Stimulated activated CD8-positive, alpha-beta memory T cell treated with anti-CD3 and anti-CD28 coated beads, Interleukin-4, amount 100 ng/mL, for 4 hours (primary cell): ENCODE measurements at regions not wholly inside any gene's neighbourhood (a gene's known extent, or its start where the extent isn't known, plus 50 kb on each side); places are given as distances from the start of the nearest gene placed in this dataset.
"Not testable (repeated sequence)": the region's sequence is repeated elsewhere in the genome, so short reads cannot be mapped to it uniquely, and the experiment has no call there.

Experiments
- DNase-seq, 2 donors: peaks; one replicate each; pipeline ENCODE4 v3.0.0-alpha.2; 2020; ENCODE audit warnings: low read depth in 2 of 2, low spot score in 1 of 2

GRCh38 chr4:57194068-57194611 lies 84.0 kb upstream of the IGFBP7 start:
- DNase-seq = no peak

DNA sequence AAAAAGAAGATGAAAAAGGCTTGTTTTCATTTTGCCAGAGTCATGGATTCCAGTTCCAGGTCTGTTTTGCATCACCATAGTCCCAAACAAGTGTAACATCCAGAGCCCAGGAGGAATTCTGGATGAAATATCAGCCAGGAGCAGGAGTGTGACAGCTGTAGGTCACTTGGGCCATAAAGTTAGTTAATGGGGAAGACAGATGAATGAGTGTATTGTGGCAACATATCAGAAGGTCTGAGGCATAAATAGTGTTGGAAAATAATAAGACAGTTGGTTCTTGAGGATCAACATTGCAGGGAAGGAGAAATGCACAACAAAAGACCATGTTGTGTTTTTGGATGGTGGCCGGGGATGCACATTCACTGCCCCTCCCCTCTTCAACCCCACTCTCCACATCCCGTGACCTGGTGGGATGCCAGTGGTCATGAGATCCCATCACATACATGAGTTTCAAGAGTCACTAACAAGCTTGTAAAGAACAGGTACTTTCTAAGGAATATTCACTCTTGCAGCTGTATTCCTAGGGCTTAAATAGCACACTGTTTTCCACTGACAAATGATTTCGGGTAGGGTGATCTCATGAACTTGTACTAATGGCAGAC lies 83.1 kb upstream of the IGFBP7 start:
- DNase-seq = no peak

GRCh38 chr4:57191523-57192034 lies 81.4 kb upstream of the IGFBP7 start:
- DNase-seq = no peak

DNA sequence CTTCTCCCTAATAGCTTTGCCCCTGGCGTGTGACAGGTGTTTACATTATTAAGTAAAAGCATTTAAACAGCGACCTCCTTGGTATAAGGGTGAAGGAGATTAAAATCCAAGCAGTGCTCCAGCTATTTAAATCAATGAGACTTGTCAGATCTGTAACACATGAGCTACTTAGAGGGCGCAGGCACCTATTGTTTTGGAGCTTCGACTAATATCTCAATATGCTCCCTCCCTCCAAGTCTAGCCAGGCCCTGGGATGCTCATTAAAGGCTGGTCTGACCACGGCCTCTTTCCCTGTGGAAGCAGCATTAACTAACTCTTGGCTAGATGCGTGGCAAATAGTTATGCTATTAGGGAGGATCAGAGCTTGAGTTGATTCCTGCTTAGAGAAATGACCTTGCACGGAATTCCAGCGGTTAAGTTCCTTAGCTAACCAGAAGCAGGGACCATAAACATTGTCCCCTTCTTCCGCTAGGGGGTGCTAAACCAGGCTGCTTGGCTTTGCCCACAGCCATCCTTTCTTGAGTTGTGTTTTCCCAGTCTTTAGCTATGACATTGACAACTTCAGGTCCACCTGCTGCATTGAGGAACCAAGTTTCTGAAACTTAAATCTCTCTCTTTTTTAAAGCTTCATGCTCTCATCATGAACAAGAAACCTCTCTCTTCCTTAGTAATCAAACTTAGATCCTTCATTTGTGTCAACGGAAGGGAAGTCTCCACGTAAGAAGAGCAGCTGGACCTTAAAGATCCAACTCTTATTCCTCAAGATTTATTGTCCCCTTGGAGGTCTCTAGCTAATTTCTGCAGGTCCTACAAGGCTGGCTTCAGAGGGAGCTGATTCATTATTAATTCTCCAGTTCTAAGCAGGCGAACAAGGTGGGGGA lies 80.7 kb upstream of the IGFBP7 start:
- DNase-seq = no peak

GRCh38 chr4:57187246-57187645 lies 77.1 kb upstream of the IGFBP7 start:
- no peak for DNase-seq

DNA sequence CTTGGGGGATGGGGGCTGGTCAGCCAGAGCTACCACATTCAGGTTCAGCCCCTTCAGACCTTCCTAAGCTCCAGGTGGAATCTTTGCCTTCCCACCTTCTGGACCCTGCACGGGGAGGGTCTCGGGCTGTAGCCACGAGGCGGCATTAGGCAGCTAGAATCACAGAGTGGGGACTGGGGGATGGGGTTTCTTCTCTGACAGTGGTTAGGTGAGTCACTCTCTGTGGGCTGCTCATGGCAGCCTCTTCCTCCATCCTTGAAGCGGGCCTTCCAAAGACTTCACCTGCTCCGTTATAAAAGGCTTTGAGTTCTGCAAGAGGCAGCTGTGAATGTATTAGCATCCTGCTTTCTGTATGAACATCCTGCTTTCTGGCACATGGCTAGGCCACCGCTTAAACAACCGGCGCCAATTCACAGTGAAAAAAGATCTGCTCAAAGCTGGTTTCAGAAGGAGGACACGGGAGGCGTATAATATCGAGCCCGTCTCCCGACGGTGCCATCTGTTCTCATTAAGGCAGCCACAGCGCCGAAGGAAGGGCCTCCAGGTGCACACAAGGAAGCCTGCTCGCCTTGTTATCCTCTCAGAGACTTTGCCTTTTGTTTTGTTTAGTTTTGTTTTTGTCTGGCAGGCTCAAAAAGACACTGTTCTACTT lies 74.3 kb upstream of the IGFBP7 start:
- no peak for DNase-seq

DNA sequence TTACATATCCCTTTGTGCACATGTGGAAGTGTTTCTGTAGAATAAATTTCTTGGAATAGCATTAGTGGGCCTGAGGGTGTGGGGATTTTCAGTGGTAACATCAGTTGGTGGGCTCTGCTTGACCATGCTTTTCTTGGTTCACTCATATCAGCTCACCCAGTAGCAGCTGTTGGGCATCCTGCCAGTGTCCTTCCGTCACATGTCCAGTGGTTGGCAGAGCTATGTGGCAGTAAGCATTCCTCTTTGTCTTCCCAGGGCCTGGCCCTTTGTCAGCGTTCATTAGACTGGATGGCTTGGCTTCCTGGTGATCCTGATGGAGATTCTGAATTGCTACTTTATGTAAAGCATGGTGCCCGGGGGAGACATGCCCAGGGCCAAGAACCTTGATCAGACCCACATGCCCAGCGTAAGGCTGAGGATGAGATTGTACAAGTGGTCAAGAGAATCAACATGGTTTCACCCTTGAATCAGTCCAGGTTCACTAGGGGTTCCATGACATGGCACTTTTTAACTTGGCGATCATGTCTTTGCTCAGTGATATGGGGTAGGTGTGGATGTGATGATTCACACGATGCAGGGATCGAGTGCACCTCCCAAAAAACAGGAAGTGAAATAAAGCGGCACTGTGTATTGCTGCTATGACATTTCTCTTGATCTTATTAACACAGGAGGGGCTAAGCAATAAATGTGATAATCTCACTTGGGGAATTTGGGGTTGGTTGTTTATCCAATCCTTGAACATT lies 72.1 kb upstream of the IGFBP7 start:
- DNase-seq = no peak

GRCh38 chr4:57173136-57173535 lies 63.0 kb upstream of the IGFBP7 start:
- DNase-seq = not testable (repeated sequence)

GRCh38 chr4:57172065-57172464 lies 61.9 kb upstream of the IGFBP7 start:
- no peak for DNase-seq

DNA sequence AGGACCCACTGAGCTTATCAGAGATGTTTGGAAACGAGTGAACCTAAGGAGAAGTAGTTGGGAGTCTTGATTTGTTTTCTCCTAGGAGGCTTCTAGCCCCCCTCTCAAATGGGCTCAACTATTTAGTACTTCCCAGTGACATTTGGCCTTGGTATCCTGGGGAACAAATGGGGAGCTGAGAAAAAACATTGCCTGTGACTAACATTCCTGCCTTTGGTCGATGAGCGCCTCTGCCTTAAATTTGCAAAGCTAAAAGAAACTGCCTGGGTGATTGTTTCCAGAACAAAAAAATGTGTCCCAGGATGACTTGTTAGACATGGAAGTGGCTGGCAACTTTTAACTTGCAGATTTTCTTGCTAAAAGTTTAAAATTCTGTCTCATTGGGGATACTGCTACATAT lies 58.8 kb upstream of the IGFBP7 start:
- DNase-seq = no peak

- peak; percentile 21 to 42 for DNase-seq
Observed at GRCh38 chr4:57163530-57164459, 53.6 kb upstream of the IGFBP7 start.

DNA sequence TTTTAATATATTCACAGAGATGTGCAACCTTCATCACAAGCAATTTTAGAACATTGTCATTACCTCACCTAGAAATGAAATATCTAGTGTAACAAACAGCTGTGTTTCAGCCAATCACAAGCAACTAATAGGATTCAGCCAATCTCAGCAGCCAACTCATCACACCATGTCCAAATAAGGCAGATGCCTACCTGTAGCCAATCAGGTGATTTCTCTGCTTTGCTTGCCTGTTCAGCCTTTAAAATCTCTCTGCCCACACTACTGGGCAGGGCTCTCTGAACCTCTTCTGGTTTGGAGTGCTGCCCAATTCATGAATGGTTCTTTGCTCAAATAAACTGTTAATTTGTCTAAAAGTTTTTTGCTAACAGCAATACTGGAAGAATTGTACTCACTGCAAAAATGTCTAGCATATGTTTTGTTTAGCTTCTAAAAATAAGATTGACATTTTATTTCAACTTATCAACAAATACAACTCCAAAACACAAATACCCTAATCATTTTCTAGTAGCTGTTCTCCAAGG lies 52.4 kb upstream of the IGFBP7 start:
- no peak for DNase-seq
